GM23248 (cell line): ENCODE measurements at regions not wholly inside any gene's neighbourhood (a gene's known extent, or its start where the extent isn't known, plus 50 kb on each side); places are given as distances from the start of the nearest gene placed in this dataset.

ENCODE experiments used
- EZH2 ChIP-seq: fragments of 200-600 bp; sonication (generic); IDR thresholded peaks from 2 replicates; pipeline ENCODE4 v1.6.1; 2018; ENCODE audit warnings: antibody characterized with exemption, mild to moderate bottlenecking; ENCODE audit not compliant: insufficient read depth, poor library complexity, severe bottlenecking
- EZH2phosphoT487 ChIP-seq: fragments of 200-600 bp; sonication (generic); IDR thresholded peaks from 2 replicates; pipeline ENCODE4 v1.6.1; 2018; ENCODE audit warnings: antibody characterized with exemption, moderate library complexity, mild to moderate bottlenecking, low read depth; ENCODE audit not compliant: insufficient read depth

- TF ChIP-seq EZH2phosphoT487 (no peak), EZH2 (no peak)
These were observed 57.5 kb downstream of the MAGEF1 start for GRCh38 chr3:184654375-184654774.
